A549 (cell line): ENCODE measurements at regions not wholly inside any gene's neighbourhood (a gene's known extent, or its start where the extent isn't known, plus 50 kb on each side); places are given as distances from the start of the nearest gene placed in this dataset.

Source experiments
- BHLHE40 ChIP-seq: IDR thresholded peaks from 2 replicates; pipeline ENCODE4 v1.6.1; 2012; ENCODE audit warnings: low read depth, low read length, inconsistent platforms
- CHD4 ChIP-seq: fragments of 200-600 bp; sonication (generic); IDR thresholded peaks from 2 replicates; pipeline ENCODE4 v1.6.1; 2016; ENCODE audit warnings: antibody characterized with exemption, mild to moderate bottlenecking, borderline replicate concordance
- CTCF ChIP-seq: fragments of >200 bp; sonication (Bioruptor Twin); formaldehyde crosslinking; IDR thresholded peaks from 3 replicates; pipeline ENCODE4 v1.5.1; 2016
- EHMT2 ChIP-seq: fragments of 200-600 bp; sonication (generic); IDR thresholded peaks from 2 replicates; pipeline ENCODE4 v1.6.1; 2016; ENCODE audit warnings: antibody characterized with exemption, low read depth, mild to moderate bottlenecking, moderate library complexity
- HMGXB4 ChIP-seq: fragments of 250-450 bp; sonication (Bioruptor Pico); IDR thresholded peaks from 2 replicates; pipeline ENCODE4 v1.5.0; 2021; ENCODE audit warnings: mild to moderate bottlenecking, moderate library complexity, borderline replicate concordance
- MAFK ChIP-seq: fragments of 450-650 bp; IDR thresholded peaks from 2 replicates; pipeline ENCODE4 v1.6.1; 2014; ENCODE audit not compliant: partially characterized antibody
- MYC ChIP-seq: IDR thresholded peaks from 2 replicates; pipeline ENCODE4 v1.6.1; 2012; ENCODE audit warnings: mild to moderate bottlenecking, inconsistent platforms, low read length, improper control_type of control experiment, borderline replicate concordance
- PHF8 ChIP-seq: fragments of 200-600 bp; sonication (generic); IDR thresholded peaks from 2 replicates; pipeline ENCODE4 v1.6.1; 2016; ENCODE audit warnings: low read depth, mild to moderate bottlenecking, antibody characterized with exemption, moderate library complexity, borderline replicate concordance
- POLR2A ChIP-seq: IDR thresholded peaks from 2 replicates; pipeline ENCODE4 v1.6.1; 2012; ENCODE audit warnings: mild to moderate bottlenecking, low read length
- RAD21 ChIP-seq, 2 experiments: fragments of >200 bp in 1 of 2; sonication (Bioruptor Twin) in 1 of 2; formaldehyde crosslinking in 1 of 2; IDR thresholded peaks in 1 of 2; conservative IDR thresholded peaks in 1 of 2; 2 replicates in 1 of 2; 3 replicates in 1 of 2; pipeline ENCODE4 v1.6.1; 2012 to 2018; ENCODE audit warnings: inconsistent platforms in 1 of 2
- RFX5 ChIP-seq: fragments of 450-650 bp; IDR thresholded peaks from 2 replicates; pipeline ENCODE4 v1.7.1; 2014; ENCODE audit warnings: antibody characterized with exemption, mild to moderate bottlenecking, moderate library complexity
- SREBF2 ChIP-seq: fragments of 450-650 bp; IDR thresholded peaks from 2 replicates; pipeline ENCODE4 v1.6.1; 2014; ENCODE audit warnings: mild to moderate bottlenecking, moderate library complexity
- TP53 ChIP-seq: fragments of 250-450 bp; sonication (Bioruptor Pico); IDR thresholded peaks from 2 replicates; pipeline ENCODE4 v1.5.0; 2021; ENCODE audit warnings: mild to moderate bottlenecking, moderate library complexity

DNA sequence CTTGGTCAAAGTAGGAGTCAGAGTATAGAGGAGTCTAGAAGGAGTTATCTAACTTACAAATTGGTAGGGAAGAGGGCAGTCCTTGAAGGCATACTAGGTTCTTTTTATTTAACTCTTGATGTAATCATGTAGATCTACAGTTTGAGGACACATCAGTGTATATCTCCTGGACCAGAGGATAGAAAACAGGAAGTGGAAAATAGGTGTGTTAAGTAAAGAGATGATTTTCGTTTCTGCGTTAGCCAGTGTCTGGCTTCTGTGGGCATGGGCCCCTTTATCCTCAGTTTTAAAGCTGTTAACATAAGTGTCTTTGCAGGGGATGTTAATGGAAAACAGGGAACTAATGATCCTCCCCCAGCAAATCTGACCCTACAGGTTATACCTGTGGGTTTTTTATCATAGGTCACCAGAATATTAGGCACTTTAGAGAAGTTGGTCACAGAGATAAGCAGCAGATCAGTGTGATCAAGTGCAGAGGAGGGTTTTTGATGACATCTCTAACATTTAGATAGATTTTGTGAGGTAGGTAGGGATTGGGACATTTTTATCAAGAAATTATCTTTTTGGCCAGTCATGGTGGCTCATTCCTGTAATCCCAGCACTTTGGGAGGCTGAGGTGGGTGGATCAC lies 58.6 kb upstream of the PRSS1 start:
- TF ChIP-seq TP53 (CRISPR knock-in tag) (no peak), RAD21 (conservative IDR thresholded peaks at IDR 0.05 in 1 of 2, IDR thresholded peaks at IDR 0.05 in 1 of 2) (no peak), POLR2A (no peak), BHLHE40 (no peak), CTCF (no peak), MYC (no peak), HMGXB4 (CRISPR knock-in tag) (no peak), EHMT2 (no peak), MAFK (no peak), PHF8 (no peak), SREBF2 (no peak), RFX5 (no peak), CHD4 (no peak)
